Esophagus squamous epithelium (tissue), 4 donors: ENCODE measurements at regions not wholly inside any gene's neighbourhood (a gene's known extent, or its start where the extent isn't known, plus 50 kb on each side); places are given as distances from the start of the nearest gene placed in this dataset.

Experiments
- POLR2A ChIP-seq, 4 donors: fragments of 450-650 bp; IDR thresholded peaks; one replicate each; pipeline ENCODE4 v1.6.1; 2017; ENCODE audit warnings: antibody characterized with exemption in 4 of 4, mild to moderate bottlenecking in 4 of 4, moderate library complexity in 3 of 4
- TF ChIP-seq, protein P1 (sequence below), 6 experiments: fragments of 450-650 bp in 4 of 6; fragments of 200-600 bp in 2 of 6; sonication (generic) in 2 of 6; IDR thresholded peaks; one replicate each; pipeline ENCODE4 v1.5.1; 2016 to 2019; ENCODE audit warnings: antibody characterized with exemption in 6 of 6, mild to moderate bottlenecking in 4 of 6, moderate library complexity in 4 of 6

DNA sequence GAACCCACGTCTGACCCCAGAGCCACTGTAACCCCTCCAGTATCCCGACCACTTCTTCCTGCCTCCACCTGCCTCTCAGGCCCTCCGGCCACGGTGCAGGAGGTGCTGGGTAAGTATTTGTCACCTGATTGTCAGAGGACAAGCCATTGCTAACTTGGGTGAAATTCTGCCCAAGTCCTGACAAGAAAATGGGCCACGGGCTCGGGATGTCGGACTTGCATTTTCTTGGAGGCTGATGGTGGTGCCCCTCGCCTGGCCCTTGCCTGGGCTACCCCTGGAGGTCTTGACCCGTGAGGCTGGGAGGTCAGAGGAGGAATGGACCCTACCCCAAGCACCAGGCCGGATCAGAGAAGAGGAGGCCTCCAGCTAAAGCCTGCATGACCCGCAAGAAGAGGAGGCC lies 149.7 kb upstream of the COL5A1 start:
- no peak for TF ChIP-seq POLR2A (IDR thresholded peaks at IDR 0.05)
- TF ChIP-seq, protein P1, sequence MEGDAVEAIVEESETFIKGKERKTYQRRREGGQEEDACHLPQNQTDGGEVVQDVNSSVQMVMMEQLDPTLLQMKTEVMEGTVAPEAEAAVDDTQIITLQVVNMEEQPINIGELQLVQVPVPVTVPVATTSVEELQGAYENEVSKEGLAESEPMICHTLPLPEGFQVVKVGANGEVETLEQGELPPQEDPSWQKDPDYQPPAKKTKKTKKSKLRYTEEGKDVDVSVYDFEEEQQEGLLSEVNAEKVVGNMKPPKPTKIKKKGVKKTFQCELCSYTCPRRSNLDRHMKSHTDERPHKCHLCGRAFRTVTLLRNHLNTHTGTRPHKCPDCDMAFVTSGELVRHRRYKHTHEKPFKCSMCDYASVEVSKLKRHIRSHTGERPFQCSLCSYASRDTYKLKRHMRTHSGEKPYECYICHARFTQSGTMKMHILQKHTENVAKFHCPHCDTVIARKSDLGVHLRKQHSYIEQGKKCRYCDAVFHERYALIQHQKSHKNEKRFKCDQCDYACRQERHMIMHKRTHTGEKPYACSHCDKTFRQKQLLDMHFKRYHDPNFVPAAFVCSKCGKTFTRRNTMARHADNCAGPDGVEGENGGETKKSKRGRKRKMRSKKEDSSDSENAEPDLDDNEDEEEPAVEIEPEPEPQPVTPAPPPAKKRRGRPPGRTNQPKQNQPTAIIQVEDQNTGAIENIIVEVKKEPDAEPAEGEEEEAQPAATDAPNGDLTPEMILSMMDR (IDR thresholded peaks at IDR 0.05), result no peak
